Muscle layer of duodenum (tissue), 2 donors: ENCODE measurements at regions not wholly inside any gene's neighbourhood (a gene's known extent, or its start where the extent isn't known, plus 50 kb on each side); places are given as distances from the start of the nearest gene placed in this dataset.

Experiments
- H3K27ac ChIP-seq: one replicate; pipeline ENCODE4 v1.7.0; 2013; ENCODE audit warnings: mild to moderate bottlenecking, low read length
- H3K27me3 ChIP-seq: one replicate; pipeline ENCODE4 v1.7.0; 2013; ENCODE audit warnings: low read depth, mild to moderate bottlenecking, control low read depth, low read length
- H3K36me3 ChIP-seq, 2 donors: one replicate each; pipeline ENCODE4 v1.7.0; 2013; ENCODE audit warnings: low read length in 2 of 2, control low read depth in 1 of 2, mild to moderate bottlenecking in 1 of 2; ENCODE audit not compliant: insufficient read depth in 2 of 2, control insufficient read depth in 1 of 2
- H3K4me1 ChIP-seq, 2 donors: one replicate each; pipeline ENCODE4 v1.7.0; 2013; ENCODE audit warnings: low read length in 2 of 2, mild to moderate bottlenecking in 2 of 2, control low read depth in 1 of 2, moderate library complexity in 1 of 2; ENCODE audit not compliant: insufficient read depth in 2 of 2, control insufficient read depth in 1 of 2
- H3K4me3 ChIP-seq, 2 donors: one replicate each; pipeline ENCODE4 v1.7.0; 2013; ENCODE audit warnings: low read length in 2 of 2, low read depth in 1 of 2, mild to moderate bottlenecking in 1 of 2
- H3K9me3 ChIP-seq, 2 donors: one replicate each; pipeline ENCODE4 v1.7.0; 2013; ENCODE audit warnings: low read length in 2 of 2, control low read depth in 1 of 2, mild to moderate bottlenecking in 1 of 2; ENCODE audit not compliant: control insufficient read depth in 1 of 2
- donor health status: healthy.

- Histone ChIP-seq H3K9me3 (no peaks in the 10 kb centered on the region), H3K4me3 (no peak overlapping the region), H3K27ac (no peak overlapping the region), H3K4me1 (peaks cover 0 to 39% of the 10 kb centered on the region in 2 donors), H3K27me3 (no peaks in the 10 kb centered on the region), H3K36me3 (peaks cover 14 to 46% of the 10 kb centered on the region in 2 donors)
These were observed 122.2 kb downstream of the NCOR2 start for GRCh38 chr12:124445121-124445718.

GRCh38 chr12:124443931-124444712 is 123.3 kb downstream of the NCOR2 start:
- Histone ChIP-seq H3K27ac (no peak overlapping the region), H3K9me3 (no peaks in the 10 kb centered on the region), H3K27me3 (no peaks in the 10 kb centered on the region), H3K4me3 (no peak overlapping the region), H3K36me3 (peaks cover 14 to 35% of the 10 kb centered on the region in 2 donors), H3K4me1 (peaks cover 0 to 43% of the 10 kb centered on the region in 2 donors)

GRCh38 chr12:124442772-124443445 is 124.5 kb downstream of the NCOR2 start:
- H3K4me1 ChIP-seq = peaks cover 0 to 43% of the 10 kb centered on the region in 2 donors
- H3K9me3 ChIP-seq = no peaks in the 10 kb centered on the region
- H3K27me3 ChIP-seq = no peaks in the 10 kb centered on the region
- H3K27ac ChIP-seq = no peak overlapping the region
- peaks cover 4 to 33% of the 10 kb centered on the region in 2 donors for H3K36me3 ChIP-seq
- no peak overlapping the region for H3K4me3 ChIP-seq

- Histone ChIP-seq H3K36me3 (peaks cover 4 to 33% of the 10 kb centered on the region in 2 donors), H3K4me3 (no peak overlapping the region), H3K4me1 (peaks cover 0 to 43% of the 10 kb centered on the region in 2 donors), H3K9me3 (no peaks in the 10 kb centered on the region), H3K27ac (no peak overlapping the region), H3K27me3 (no peaks in the 10 kb centered on the region)
These were observed 125.1 kb downstream of the NCOR2 start for GRCh38 chr12:124442281-124442680.

GRCh38 chr12:124441443-124442194 is 125.8 kb downstream of the NCOR2 start:
- Histone ChIP-seq H3K36me3 (peaks cover 4 to 33% of the 10 kb centered on the region in 2 donors), H3K27me3 (no peaks in the 10 kb centered on the region), H3K27ac (no peak overlapping the region), H3K4me3 (no peak overlapping the region), H3K9me3 (no peaks in the 10 kb centered on the region), H3K4me1 (peaks cover 0 to 44% of the 10 kb centered on the region in 2 donors)

- H3K9me3 ChIP-seq = no peaks in the 10 kb centered on the region
- no peak overlapping the region for H3K4me3 ChIP-seq
- peaks cover 4 to 38% of the 10 kb centered on the region in 2 donors for H3K36me3 ChIP-seq
- no peak overlapping the region for H3K27ac ChIP-seq
- no peaks in the 10 kb centered on the region for H3K27me3 ChIP-seq
- peaks cover 0 to 47% of the 10 kb centered on the region in 2 donors for H3K4me1 ChIP-seq
These were observed 126.5 kb downstream of the NCOR2 start for GRCh38 chr12:124440841-124441381.

GRCh38 chr12:124440031-124440626 is 127.3 kb downstream of the NCOR2 start:
- Histone ChIP-seq H3K36me3 (peaks cover 4 to 34% of the 10 kb centered on the region in 2 donors), H3K4me1 (peaks cover 0 to 47% of the 10 kb centered on the region in 2 donors)

GRCh38 chr12:124438437-124439056 is 128.9 kb downstream of the NCOR2 start:
- Histone ChIP-seq H3K36me3 (peaks cover 0 to 29% of the 10 kb centered on the region in 2 donors), H3K9me3 (no peaks in the 10 kb centered on the region), H3K27ac (no peak overlapping the region), H3K27me3 (no peaks in the 10 kb centered on the region), H3K4me3 (no peak overlapping the region), H3K4me1 (peaks cover 0 to 39% of the 10 kb centered on the region in 2 donors)

More at GRCh38 chr12:124440031-124440626, 127.3 kb downstream of the NCOR2 start:
- H3K4me3 ChIP-seq = no peak overlapping the region
- no peaks in the 10 kb centered on the region for H3K9me3 ChIP-seq
- no peak overlapping the region for H3K27ac ChIP-seq
- H3K27me3 ChIP-seq = no peaks in the 10 kb centered on the region

GRCh38 chr12:124437617-124438436 is 129.6 kb downstream of the NCOR2 start:
- no peaks in the 10 kb centered on the region for H3K9me3 ChIP-seq
- H3K4me1 ChIP-seq = peaks cover 0 to 41% of the 10 kb centered on the region in 2 donors
- no peak overlapping the region for H3K4me3 ChIP-seq
- H3K27ac ChIP-seq = no peak overlapping the region
- H3K36me3 ChIP-seq = peaks cover 0 to 32% of the 10 kb centered on the region in 2 donors
- no peaks in the 10 kb centered on the region for H3K27me3 ChIP-seq
